RWPE1 (cell line): ENCODE measurements at regions not wholly inside any gene's neighbourhood (a gene's known extent, or its start where the extent isn't known, plus 50 kb on each side); places are given as distances from the start of the nearest gene placed in this dataset.

Experiments used
- CTCF ChIA-PET: fragments of 350-600 bp; sonication (Branson Sonifier 250); formaldehyde crosslinking; extraction: SDS; loops from one replicate; lab custom pipeline; 2021; lab: Yijun Ruan, JAX
- POLR2A ChIA-PET: fragments of 400-600 bp; formaldehyde crosslinking; extraction: SDS; loops from one replicate; lab custom pipeline; 2020; ENCODE audit warnings: antibody characterized with exemption; ENCODE audit not compliant: low non-redundant PET; lab: Yijun Ruan, JAX
- DNase-seq: peaks from one replicate; pipeline ENCODE4 v3.0.0; 2012; ENCODE audit warnings: low spot score
- H3K27ac ChIP-seq: fragments of 450-650 bp; 2 replicates; pipeline ENCODE4 v1.5.1; 2017
- TF ChIP-seq, protein P1 (sequence below): fragments of 450-650 bp; conservative IDR thresholded peaks from 2 replicates; pipeline ENCODE4 v1.5.1; 2017; ENCODE audit warnings: low read depth, mild to moderate bottlenecking

DNA sequence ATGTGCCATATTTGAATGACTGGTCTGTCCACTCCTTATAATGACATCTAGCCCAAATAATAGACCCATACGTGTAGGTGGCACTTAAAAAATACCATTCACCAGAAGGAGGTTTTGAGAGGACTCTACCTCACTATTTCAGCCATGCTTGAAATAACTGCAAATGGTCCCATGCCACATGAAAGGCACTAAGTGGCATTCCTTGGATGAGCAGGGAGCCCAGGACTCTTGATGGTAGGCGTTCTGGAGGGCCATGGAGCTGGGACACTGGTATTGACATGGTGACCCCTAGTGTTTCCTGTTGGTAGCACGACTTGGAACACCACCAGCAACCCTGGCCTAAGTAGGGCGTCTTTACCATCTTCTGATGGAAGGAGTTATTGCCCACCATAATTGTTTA is 148.7 kb upstream of the ZFHX3 start:
- peak; percentile 69 for DNase-seq
- TF ChIP-seq, protein P1, sequence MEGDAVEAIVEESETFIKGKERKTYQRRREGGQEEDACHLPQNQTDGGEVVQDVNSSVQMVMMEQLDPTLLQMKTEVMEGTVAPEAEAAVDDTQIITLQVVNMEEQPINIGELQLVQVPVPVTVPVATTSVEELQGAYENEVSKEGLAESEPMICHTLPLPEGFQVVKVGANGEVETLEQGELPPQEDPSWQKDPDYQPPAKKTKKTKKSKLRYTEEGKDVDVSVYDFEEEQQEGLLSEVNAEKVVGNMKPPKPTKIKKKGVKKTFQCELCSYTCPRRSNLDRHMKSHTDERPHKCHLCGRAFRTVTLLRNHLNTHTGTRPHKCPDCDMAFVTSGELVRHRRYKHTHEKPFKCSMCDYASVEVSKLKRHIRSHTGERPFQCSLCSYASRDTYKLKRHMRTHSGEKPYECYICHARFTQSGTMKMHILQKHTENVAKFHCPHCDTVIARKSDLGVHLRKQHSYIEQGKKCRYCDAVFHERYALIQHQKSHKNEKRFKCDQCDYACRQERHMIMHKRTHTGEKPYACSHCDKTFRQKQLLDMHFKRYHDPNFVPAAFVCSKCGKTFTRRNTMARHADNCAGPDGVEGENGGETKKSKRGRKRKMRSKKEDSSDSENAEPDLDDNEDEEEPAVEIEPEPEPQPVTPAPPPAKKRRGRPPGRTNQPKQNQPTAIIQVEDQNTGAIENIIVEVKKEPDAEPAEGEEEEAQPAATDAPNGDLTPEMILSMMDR, result peak; percentile 25; the same call in 1 of the 2 replicates
- no peak overlapping the region for H3K27ac ChIP-seq
- CTCF ChIA-PET, result interaction anchor here (0.7 kb wide), 1 partner anchor 309 kb away, joined by 3 read pairs; no protein-coding TSS in a partner anchor
- POLR2A ChIA-PET, result no interaction called here

DNA sequence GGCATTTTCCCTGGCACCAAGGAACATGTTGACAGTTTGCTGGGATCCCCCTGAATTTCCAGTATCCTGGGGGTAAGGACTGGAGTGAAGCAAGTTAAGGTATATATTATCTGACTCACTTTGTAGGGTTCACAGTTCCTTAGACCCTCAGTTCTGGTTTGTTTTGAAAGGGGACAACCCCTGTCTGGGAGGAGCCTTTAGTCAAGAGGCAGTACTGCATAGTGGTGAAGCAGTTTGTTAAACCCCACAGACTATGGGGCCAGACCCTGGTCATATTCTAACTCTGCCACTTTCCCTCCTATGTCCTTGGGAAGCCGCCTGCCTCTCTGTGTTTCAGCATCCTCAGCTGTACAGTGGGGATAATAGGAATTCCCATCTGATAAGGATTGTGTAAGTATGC is 145.5 kb upstream of the ZFHX3 start:
- DNase-seq, result no peak
- POLR2A ChIA-PET, result no interaction called here
- CTCF ChIA-PET, result interaction anchor here (0.7 kb wide), 1 partner anchor 750 kb away, joined by 3 read pairs; no protein-coding TSS in a partner anchor
- TF ChIP-seq, protein P1, result no peak
- H3K27ac ChIP-seq, result no peak overlapping the region

- POLR2A ChIA-PET, result no interaction called here
- DNase-seq, result no peak
- CTCF ChIA-PET, result interaction anchor here (0.6 to 0.7 kb wide), 2 partner anchors 234 to 360 kb away, joined by 3 to 4 read pairs; no protein-coding TSS in a partner anchor
- TF ChIP-seq, protein P1, result no peak
- no peak overlapping the region for H3K27ac ChIP-seq
Measured at GRCh38 chr16:73192232-73192894, 144.4 kb upstream of the ZFHX3 start.

- TF ChIP-seq, protein P1, result no peak
- CTCF ChIA-PET, result no interaction called here
- POLR2A ChIA-PET, result no interaction called here
- H3K27ac ChIP-seq, result no peak overlapping the region
- DNase-seq, result no peak
Measured at GRCh38 chr16:73191660-73192046, 143.7 kb upstream of the ZFHX3 start.

DNA sequence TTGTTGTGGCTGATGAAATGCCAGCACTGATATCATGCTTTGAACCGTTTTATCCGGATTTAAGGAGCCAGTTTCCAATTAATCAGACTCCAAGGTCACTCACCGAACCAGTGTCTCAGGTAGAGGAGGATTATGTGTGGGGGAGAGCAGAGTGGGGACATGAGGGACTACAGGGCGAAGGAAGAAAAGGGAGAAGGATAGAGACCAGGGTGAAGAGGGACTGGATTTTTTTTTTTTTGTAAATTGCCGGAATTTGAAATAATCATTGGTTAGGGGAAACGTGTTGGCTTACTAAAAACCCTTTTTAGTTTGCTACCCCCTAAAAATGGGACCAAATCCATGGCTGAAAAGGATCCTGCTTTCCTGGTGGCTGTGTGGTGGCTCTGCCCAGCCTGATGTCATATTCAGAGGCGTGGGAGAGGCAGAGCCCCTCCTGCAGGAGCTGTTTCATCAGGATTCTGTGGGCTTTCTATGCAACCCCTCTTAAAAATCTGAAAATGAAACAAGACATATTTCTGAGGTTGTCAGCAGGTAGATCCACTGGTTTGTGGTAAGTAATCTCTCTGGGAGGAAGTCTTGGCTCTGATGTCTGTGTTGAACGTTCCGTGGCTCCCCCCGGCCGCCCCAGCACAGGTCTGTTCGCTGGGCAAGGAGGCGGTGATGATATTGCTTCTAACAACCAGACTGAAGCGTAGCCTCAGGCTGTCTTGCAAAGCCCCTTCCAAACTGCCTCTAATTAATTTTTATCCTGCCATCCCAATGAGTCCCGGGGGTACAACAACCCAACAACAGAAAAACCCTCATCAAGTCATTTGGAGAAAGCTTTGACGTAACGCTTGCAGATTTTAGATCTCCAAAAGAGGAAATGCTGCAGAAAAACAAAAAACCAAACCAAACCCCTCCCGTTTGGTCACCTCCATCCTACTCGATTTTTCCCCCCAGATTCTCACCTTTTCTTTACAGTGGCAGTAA is 143.0 kb upstream of the ZFHX3 start:
- TF ChIP-seq, protein P1, result no peak
- ChIA-PET POLR2A (no interaction called here), CTCF (interaction anchor here (0.6 to 1.5 kb wide), 3 partner anchors 13 to 908 kb away, joined by 3 to 5 read pairs (median 3); no protein-coding TSS in a partner anchor)
- no peak overlapping the region for H3K27ac ChIP-seq
- no peak for DNase-seq

DNA sequence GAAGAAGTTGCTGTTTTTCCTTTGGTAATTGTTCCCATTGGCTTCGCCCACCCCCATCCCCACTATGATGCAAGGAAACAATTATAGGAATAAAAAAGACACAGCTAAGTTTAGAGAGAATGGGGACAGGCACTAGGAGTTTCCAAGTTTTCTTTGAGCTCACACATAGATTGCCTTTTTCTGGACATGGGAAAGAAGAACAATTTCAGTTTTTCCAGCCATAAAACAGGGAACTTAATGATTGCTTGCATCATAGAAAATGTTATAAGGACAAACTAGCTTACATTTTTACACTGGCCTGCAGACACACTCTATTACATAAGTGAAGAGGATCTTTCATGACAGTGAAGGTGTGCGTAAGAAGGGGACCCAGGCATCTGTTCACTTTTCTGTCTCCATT is 142.3 kb upstream of the ZFHX3 start:
- no peak overlapping the region for H3K27ac ChIP-seq
- CTCF ChIA-PET, result interaction anchor here (0.6 to 1.5 kb wide), 3 partner anchors 13 to 908 kb away, joined by 3 to 5 read pairs (median 3); no protein-coding TSS in a partner anchor
- POLR2A ChIA-PET, result no interaction called here
- TF ChIP-seq, protein P1, result no peak
- no peak for DNase-seq
